Coronary artery (tissue), 2 donors: ENCODE measurements at regions not wholly inside any gene's neighbourhood (a gene's known extent, or its start where the extent isn't known, plus 50 kb on each side); places are given as distances from the start of the nearest gene placed in this dataset.

Experiments used
- DNase-seq: peaks from one replicate; pipeline ENCODE4 v3.0.0-alpha.2; 2017; ENCODE audit warnings: low spot score
- H3K27ac ChIP-seq, 2 donors: fragments of 200-600 bp; sonication (generic); one replicate each; pipeline ENCODE4 v1.5.1; 2016 to 2019
- H3K4me3 ChIP-seq: fragments of 200-600 bp; sonication (generic); 2 replicates; pipeline ENCODE4 v1.5.1; 2016; ENCODE audit warnings: mild to moderate bottlenecking, moderate library complexity
- TF ChIP-seq, protein P1 (sequence below): fragments of 200-600 bp; sonication (generic); IDR thresholded peaks from one replicate; pipeline ENCODE4 v1.5.1; 2019; ENCODE audit warnings: antibody characterized with exemption

DNA sequence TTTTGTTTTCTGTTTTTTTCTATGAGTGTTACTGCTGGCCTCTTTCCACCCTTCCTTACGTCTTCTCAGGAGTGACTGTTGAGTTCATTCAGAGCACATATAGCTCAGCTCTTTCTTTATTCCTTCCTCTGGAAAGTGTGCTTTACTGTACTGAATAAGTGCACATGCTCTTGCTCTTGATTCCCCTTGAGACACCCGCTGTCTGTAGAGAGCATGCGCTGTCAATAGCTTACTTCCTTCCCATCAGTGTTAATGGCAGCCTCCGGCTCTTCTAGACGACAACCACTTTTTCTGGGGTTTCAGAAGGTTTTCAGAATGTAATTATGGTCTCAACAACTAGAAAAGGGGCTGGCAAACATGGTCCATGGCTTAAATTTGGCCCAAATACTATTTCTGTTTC is 504.9 kb downstream of the C4orf33 start:
- Histone ChIP-seq H3K4me3 (no peak overlapping the region), H3K27ac (no peak overlapping the region)
- no peak for DNase-seq
- TF ChIP-seq, protein P1, sequence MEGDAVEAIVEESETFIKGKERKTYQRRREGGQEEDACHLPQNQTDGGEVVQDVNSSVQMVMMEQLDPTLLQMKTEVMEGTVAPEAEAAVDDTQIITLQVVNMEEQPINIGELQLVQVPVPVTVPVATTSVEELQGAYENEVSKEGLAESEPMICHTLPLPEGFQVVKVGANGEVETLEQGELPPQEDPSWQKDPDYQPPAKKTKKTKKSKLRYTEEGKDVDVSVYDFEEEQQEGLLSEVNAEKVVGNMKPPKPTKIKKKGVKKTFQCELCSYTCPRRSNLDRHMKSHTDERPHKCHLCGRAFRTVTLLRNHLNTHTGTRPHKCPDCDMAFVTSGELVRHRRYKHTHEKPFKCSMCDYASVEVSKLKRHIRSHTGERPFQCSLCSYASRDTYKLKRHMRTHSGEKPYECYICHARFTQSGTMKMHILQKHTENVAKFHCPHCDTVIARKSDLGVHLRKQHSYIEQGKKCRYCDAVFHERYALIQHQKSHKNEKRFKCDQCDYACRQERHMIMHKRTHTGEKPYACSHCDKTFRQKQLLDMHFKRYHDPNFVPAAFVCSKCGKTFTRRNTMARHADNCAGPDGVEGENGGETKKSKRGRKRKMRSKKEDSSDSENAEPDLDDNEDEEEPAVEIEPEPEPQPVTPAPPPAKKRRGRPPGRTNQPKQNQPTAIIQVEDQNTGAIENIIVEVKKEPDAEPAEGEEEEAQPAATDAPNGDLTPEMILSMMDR: no peak

DNA sequence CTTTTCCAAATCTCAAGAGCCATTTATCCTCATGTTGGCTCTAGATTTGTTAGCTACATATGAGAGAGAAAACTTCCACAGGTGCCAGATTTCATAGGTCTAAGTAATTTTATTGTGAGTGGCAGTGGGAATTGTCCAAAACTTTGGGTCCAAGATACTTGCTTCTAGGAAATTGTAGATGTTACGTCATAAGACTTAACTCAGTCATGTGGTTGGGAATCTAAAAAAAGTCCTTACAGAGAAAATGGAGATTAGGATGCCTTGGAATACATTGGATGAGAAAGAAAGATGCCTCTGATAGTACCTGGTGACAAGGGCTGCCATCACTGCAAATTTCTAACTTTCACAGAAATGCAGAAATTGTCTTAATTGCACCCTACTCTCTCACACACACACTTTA is 506.5 kb downstream of the C4orf33 start:
- no peak overlapping the region for H3K4me3 ChIP-seq
- TF ChIP-seq, protein P1: no peak
- no peak for DNase-seq
- no peak overlapping the region for H3K27ac ChIP-seq

DNA sequence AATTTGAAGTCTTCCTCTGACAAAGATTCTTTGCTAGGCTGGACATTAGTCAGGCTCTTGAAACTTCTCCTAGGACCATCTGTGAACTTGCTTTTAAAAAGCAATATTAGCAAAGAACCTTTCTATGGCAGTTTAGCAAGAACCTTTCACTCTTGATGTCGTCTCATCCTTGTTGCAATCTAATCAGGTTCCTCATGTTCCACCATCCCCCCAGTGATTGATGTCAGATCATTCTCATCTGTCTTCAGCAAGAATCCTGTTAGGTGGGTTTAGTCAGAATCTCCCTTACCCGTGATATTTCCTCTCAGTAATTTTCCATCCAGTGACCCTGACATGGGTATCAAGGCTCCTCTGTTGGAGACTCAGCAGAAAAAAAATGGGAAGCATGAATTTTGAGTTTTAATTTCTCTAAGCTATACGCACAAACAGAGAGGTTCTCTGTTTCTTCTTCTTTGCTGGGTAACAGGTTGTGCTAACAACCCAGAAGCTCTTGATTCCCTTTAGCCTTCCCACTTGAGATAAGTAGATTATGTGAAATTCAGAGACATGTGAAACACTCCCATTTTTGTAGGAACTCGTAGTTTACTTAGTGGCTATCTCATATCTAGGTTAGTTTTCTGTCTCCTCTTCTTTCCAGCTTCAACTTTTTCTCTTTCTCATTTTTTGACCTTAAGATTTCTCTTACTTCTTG is 507.4 kb downstream of the C4orf33 start:
- TF ChIP-seq, protein P1: no peak
- Histone ChIP-seq H3K27ac (no peak overlapping the region), H3K4me3 (no peak overlapping the region)
- DNase-seq: no peak

DNA sequence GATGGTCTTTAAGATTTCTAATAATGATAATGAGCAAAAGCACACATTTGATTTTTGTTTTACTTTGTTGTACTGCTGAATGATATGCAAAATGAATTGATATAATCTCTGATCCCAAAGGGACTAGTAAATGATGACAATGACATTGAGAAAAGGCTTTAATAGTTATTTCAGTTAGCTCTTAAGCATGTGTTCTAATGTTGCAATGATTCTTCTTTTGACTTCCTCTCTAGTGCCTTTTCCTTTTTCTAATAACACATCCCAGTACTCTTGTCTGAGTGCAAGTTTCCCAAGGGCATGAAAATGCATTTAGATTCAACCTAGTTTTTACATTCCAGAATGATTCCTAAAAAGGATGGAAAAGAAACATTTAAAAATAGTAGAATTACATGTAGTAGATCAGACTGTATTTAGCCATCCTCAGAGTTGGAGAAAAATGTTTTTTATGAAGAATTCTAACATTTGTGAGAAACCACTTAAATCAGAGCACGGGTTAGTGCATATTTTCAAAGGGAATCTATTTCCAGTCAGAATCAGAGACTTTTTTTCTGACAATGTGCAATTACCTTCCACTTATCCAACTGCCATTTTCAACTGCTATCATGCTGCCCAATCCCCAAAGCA is 508.8 kb downstream of the C4orf33 start:
- no peak for DNase-seq
- TF ChIP-seq, protein P1: no peak
- H3K4me3 ChIP-seq: no peak overlapping the region
- H3K27ac ChIP-seq: no peak overlapping the region

DNA sequence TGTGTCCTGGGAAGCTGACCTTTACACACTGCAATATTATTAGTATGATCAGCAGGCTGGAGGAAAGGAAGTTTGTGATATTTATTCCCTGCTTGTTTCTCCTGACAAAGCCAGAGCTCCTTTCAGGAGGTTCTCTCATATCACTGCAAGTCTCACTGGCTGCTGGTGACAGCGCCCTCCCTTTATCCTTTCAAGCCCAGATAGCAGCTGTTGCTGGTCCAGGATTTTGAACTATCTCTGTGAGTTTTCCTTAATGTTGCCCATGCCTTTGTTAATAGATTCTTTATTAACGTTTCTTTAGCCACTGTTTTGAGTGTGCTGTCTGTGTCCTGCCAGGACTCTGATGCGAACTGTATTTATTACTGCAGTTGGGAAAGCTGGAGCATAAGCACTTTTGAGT is 518.7 kb downstream of the C4orf33 start:
- TF ChIP-seq, protein P1: no peak
- Histone ChIP-seq H3K27ac (no peak overlapping the region), H3K4me3 (no peak overlapping the region)
- DNase-seq: no peak

DNA sequence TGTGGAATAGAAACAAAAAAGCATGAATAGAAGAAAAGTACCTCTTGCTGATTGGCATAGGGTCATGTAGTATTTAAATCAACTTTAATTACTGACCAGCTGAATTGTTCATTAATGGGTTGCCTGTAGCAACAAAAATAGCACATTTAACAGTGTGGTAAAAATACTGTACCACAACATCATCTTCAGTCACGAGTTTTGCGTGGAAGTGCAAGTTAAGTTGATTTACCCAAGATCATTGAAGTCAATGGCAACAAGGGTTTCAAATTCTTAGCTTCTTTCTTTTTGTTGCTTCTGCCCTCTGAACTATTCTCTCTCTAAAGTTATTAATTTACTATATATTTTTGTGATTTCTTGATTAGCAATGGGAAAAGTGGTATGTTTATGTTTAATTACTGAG is 526.6 kb downstream of the C4orf33 start:
- Histone ChIP-seq H3K27ac (no peak overlapping the region), H3K4me3 (no peak overlapping the region)
- TF ChIP-seq, protein P1: no peak
- DNase-seq: no peak
